ENCODE measurements at regions not wholly inside any gene's neighbourhood (a gene's known extent, or its start where the extent isn't known, plus 50 kb on each side); places are given as distances from the start of the nearest gene placed in this dataset.

DNA sequence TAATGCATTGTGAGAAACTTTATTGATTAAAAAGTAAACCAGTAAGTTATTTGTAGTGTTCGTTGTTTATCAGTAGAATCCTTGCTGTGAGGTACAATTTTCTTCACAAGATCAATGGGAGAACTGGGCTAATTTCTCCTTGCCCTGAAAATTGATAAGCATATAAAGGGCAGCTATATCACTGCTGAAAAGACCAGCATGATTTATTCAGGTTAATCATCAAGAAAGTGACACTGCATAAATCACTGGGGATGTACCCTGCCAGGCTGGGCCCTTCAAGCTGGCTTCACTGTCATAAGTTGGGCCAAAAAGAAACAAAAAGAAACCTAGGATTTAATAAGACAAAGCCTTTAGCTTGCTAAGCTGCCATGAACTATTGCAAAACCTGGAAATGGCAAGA lies 746.7 kb downstream of the STPG2 start:
- H3K36me3 ChIP-seq (ENCODE audit: control insufficient read depth, insufficient read depth, low read length): no peaks in the 10 kb centered on the region
- intact Hi-C loops (cut with micrococcal nuclease): no loop called here
- no peaks in the 10 kb centered on the region for H3K4me1 ChIP-seq (ENCODE audit: control insufficient read depth, insufficient read depth, low read length)
- no peak overlapping the region for H3K27ac ChIP-seq (ENCODE audit: insufficient read depth, low read length)
- H3K27me3 ChIP-seq (ENCODE audit: control insufficient read depth, insufficient read depth, low read length): no peaks in the 10 kb centered on the region
- H3K79me1 ChIP-seq (ENCODE audit: low read depth in 1 of 2, low read length in 2 of 2): no peaks in the 10 kb centered on the region
- H2AK5ac ChIP-seq (ENCODE audit: low read depth, low read length): no peak overlapping the region
- no peak overlapping the region for H2AFZ ChIP-seq (replicated peaks; ENCODE audit: low read length, poor library complexity)
- no peak for TF ChIP-seq SMC3 (IDR thresholded peaks at IDR 0.05; ENCODE audit: low read depth, low read length)
- no peak for TF ChIP-seq RCOR1 (IDR thresholded peaks at IDR 0.05; ENCODE audit: insufficient replicate concordance, low read length)
- TF ChIP-seq NFE2L2 (IDR thresholded peaks at IDR 0.05; ENCODE audit: low read depth, low read length): no peak
- TF ChIP-seq FOS (IDR thresholded peaks at IDR 0.05; ENCODE audit: low read depth, low read length): no peak
- TF ChIP-seq MXI1 (IDR thresholded peaks at IDR 0.05; ENCODE audit: borderline replicate concordance, low read depth, low read length): no peak
- no peak overlapping the region for H4K5ac ChIP-seq (ENCODE audit: low read depth, low read length)
- H2BK120ac ChIP-seq (ENCODE audit: low read depth, low read length): no peak overlapping the region
- H4K91ac ChIP-seq (ENCODE audit: insufficient read depth, low read depth, low read length): no peak overlapping the region
- no peak overlapping the region for H3K4ac ChIP-seq (ENCODE audit: low read depth, low read length)
- no peak overlapping the region for H3K56ac ChIP-seq (ENCODE audit: extremely low read depth, insufficient read depth, low read length)
- no peak overlapping the region for H3K4me2 ChIP-seq (ENCODE audit: low read depth, low read length)
- dilution Hi-C loops (cut with HindIII; ENCODE audit: low sequenced_read_pairs, unreplicated experiment): no loop called here
- in situ Hi-C loops (cut with MboI; ENCODE audit: low sequenced_read_pairs): no loop called here
- H2AK9ac ChIP-seq (replicated peaks; ENCODE audit: low read depth, low read length, poor library complexity): no peak overlapping the region
- BruUV-seq (replicated peaks): no TSS peak
- ChIA-PET CTCF (no interaction called here), POLR2A (ENCODE audit: unreplicated experiment) (no interaction called here)
- H3K9me3 ChIP-seq (ENCODE audit: control insufficient read depth, insufficient read depth, low read length): peaks cover 2% of the 10 kb centered on the region
- no peak overlapping the region for H3K18ac ChIP-seq (ENCODE audit: low read depth, low read length)
- no peak overlapping the region for H2BK5ac ChIP-seq (ENCODE audit: low read depth, low read length, poor library complexity, severe bottlenecking)
- no CpG with 5 or more reads among the region's 1 CpG for WGBS, 2 experiments (ENCODE audit: extremely low coverage in 2 of 2, insufficient read length in 1 of 2)
- no peak overlapping the region for H4K8ac ChIP-seq (ENCODE audit: low read depth in 2 of 2, low read length in 2 of 2)
- H3K4me3 ChIP-seq (ENCODE audit: insufficient read depth, low read depth, low read length): no peak overlapping the region
- DNase-seq (no peak), ATAC-seq (ENCODE audit: low read depth) (no peak)
- H3K14ac ChIP-seq (replicated peaks; ENCODE audit: low read depth, low read length): no peak overlapping the region
- H2BK15ac ChIP-seq (ENCODE audit: low read depth, low read length): no peak overlapping the region
- no peak overlapping the region for H3K9ac ChIP-seq (ENCODE audit: low read depth, low read length)
- H3K9me1 ChIP-seq (ENCODE audit: insufficient read depth, low read length): no peaks in the 10 kb centered on the region
- no peak overlapping the region for H3K23ac ChIP-seq (ENCODE audit: low read depth, low read length)
- H4K20me1 ChIP-seq (ENCODE audit: insufficient read depth, low read length): no peaks in the 10 kb centered on the region
- H2BK20ac ChIP-seq (ENCODE audit: low read depth, low read length): no peak overlapping the region
